MM.1S (cell line): ENCODE measurements at regions not wholly inside any gene's neighbourhood (a gene's known extent, or its start where the extent isn't known, plus 50 kb on each side); places are given as distances from the start of the nearest gene placed in this dataset.

ENCODE experiments used
- DNase-seq: peaks from one replicate; pipeline ENCODE4 v3.0.0-alpha.2; 2015
- H2AFZ ChIP-seq: fragments of 300-600 bp; sonication (generic); 2 replicates; pipeline ENCODE4 v1.6.0; 2016; ENCODE audit warnings: antibody characterized with exemption, low read length
- H3F3A ChIP-seq: fragments of 300-600 bp; sonication (generic); 2 replicates; pipeline ENCODE4 v1.6.1; 2016; ENCODE audit warnings: mild to moderate bottlenecking, antibody characterized with exemption, low read length, moderate library complexity, mixed read lengths; ENCODE audit not compliant: insufficient read depth
- H3K27ac ChIP-seq: fragments of 300-600 bp; sonication (generic); 2 replicates; pipeline ENCODE4 v1.5.1; 2016; ENCODE audit warnings: mild to moderate bottlenecking, low read length
- H3K27me3 ChIP-seq: fragments of 300-600 bp; sonication (generic); replicated peaks from 2 replicates; pipeline ENCODE4 v1.6.0; 2016; ENCODE audit warnings: low read length; ENCODE audit not compliant: insufficient read depth
- H3K36me3 ChIP-seq: fragments of 300-600 bp; sonication (generic); replicated peaks from 2 replicates; pipeline ENCODE4 v1.6.1; 2016; ENCODE audit warnings: mild to moderate bottlenecking, low read length, mixed read lengths; ENCODE audit not compliant: insufficient read depth
- H3K4me1 ChIP-seq: fragments of 300-600 bp; sonication (generic); 2 replicates; pipeline ENCODE4 v1.6.1; 2016; ENCODE audit warnings: low read length, mixed read lengths
- H3K4me2 ChIP-seq: fragments of 300-600 bp; sonication (generic); 2 replicates; pipeline ENCODE4 v1.6.0; 2016; ENCODE audit warnings: low read depth, low read length
- H3K4me3 ChIP-seq: fragments of 300-600 bp; sonication (generic); 2 replicates; pipeline ENCODE4 v1.5.1; 2016; ENCODE audit warnings: low read length, mixed read lengths
- H3K79me2 ChIP-seq: fragments of 300-600 bp; sonication (generic); 2 replicates; pipeline ENCODE4 v1.6.1; 2016; ENCODE audit warnings: mixed run types, low read length, mixed read lengths
- H3K9ac ChIP-seq: fragments of 300-600 bp; sonication (generic); 2 replicates; pipeline ENCODE4 v1.6.1; 2016; ENCODE audit warnings: low read length, mixed read lengths
- H3K9me2 ChIP-seq: fragments of 300-600 bp; sonication (generic); replicated peaks from 2 replicates; pipeline ENCODE4 v1.6.1; 2016; ENCODE audit warnings: mild to moderate bottlenecking, low read length, mixed read lengths; ENCODE audit not compliant: insufficient read depth
- H3K9me3 ChIP-seq: fragments of 300-600 bp; sonication (generic); replicated peaks from 2 replicates; pipeline ENCODE4 v1.6.1; 2016; ENCODE audit warnings: mild to moderate bottlenecking, low read length, mixed read lengths; ENCODE audit not compliant: insufficient read depth
- H4K20me1 ChIP-seq: fragments of 300-600 bp; sonication (generic); 2 replicates; pipeline ENCODE4 v1.6.1; 2016; ENCODE audit warnings: mild to moderate bottlenecking, low read length, moderate library complexity, mixed read lengths; ENCODE audit not compliant: insufficient read depth
- CTCF ChIP-seq: fragments of 300-600 bp; sonication (generic); IDR thresholded peaks from 2 replicates; pipeline ENCODE4 v1.5.1; 2016; ENCODE audit warnings: antibody characterized with exemption, low read length, mixed read lengths
- EZH2 ChIP-seq: fragments of 300-600 bp; sonication (generic); optimal IDR thresholded peaks from 2 replicates; pipeline ENCODE3; 2017; ENCODE audit warnings: low read depth, mild to moderate bottlenecking, antibody characterized with exemption, low read length, mixed read lengths
- EZH2phosphoT487 ChIP-seq: fragments of 300-600 bp; sonication (generic); IDR thresholded peaks from 2 replicates; pipeline ENCODE4 v1.6.1; 2018; ENCODE audit warnings: antibody characterized with exemption, low read length

DNA sequence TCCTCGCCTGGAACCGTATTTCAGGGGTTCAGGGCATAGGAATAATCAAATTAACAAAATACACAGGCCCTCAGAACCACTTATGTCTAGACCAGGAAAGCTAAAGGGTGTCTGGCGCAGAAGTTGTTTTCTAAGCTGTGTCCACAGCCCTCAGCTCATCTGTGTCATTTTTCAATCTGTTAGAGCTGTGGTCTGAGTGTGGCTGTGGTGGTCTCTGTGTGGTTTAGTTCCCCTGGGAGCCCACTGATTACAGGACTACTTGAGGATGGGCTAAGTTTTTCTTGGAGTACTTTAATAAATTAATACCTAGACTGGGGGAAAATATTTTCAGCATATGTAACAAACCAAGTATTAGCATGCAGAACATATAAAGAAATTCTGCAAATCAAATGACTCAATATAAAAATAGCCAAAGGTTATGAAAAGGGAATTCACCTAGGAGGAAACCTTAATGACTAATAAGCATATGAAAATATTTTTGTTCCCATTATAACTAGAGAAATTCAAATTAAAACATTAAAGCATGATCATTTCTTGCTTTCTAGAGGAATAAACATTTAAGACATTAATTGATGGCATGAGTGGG, 186.3 kb downstream of the SATB1 start:
- Histone ChIP-seq H4K20me1 (no peaks in the 10 kb centered on the region), H3K27me3 (no peaks in the 10 kb centered on the region), H3F3A (no peaks in the 10 kb centered on the region), H3K36me3 (no peaks in the 10 kb centered on the region), H3K79me2 (no peaks in the 10 kb centered on the region), H3K27ac (no peak overlapping the region), H3K4me3 (no peak overlapping the region), H3K9ac (no peak overlapping the region), H3K4me2 (no peak overlapping the region), H3K4me1 (no peaks in the 10 kb centered on the region), H2AFZ (no peak overlapping the region), H3K9me3 (no peaks in the 10 kb centered on the region), H3K9me2 (no peaks in the 10 kb centered on the region)
- TF ChIP-seq EZH2 (no peak), EZH2phosphoT487 (no peak), CTCF (no peak)
- no peak for DNase-seq

DNA sequence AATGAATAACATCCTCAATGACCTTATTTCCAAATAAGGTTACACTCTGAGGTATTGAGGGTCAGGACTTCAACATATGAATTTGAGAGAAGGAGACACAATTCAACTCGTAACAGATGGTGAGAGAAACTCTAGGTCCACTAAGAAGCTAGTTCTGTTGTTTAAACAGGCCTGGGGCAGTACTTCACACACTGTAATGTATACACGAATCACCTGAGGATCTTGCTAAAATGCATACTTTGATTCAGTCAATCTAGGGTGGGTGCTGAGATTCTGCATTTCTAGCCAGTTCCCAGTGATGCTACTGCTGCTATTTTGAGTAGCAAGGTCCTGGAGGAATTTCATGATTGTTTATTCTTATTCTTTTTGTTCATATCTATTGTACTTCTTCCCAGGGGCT, 186.8 kb downstream of the SATB1 start:
- H3K4me2 ChIP-seq: no peak overlapping the region
- TF ChIP-seq EZH2phosphoT487 (no peak), CTCF (no peak), EZH2 (no peak)
- DNase-seq: no peak
- no peak overlapping the region for H2AFZ ChIP-seq
- no peak overlapping the region for H3K9ac ChIP-seq
- H4K20me1 ChIP-seq: no peaks in the 10 kb centered on the region
- H3K4me3 ChIP-seq: no peak overlapping the region
- H3F3A ChIP-seq: no peaks in the 10 kb centered on the region
- H3K36me3 ChIP-seq: no peaks in the 10 kb centered on the region
- no peaks in the 10 kb centered on the region for H3K27me3 ChIP-seq
- no peaks in the 10 kb centered on the region for H3K9me2 ChIP-seq
- H3K27ac ChIP-seq: no peak overlapping the region
- H3K9me3 ChIP-seq: no peaks in the 10 kb centered on the region
- H3K79me2 ChIP-seq: no peaks in the 10 kb centered on the region
- no peaks in the 10 kb centered on the region for H3K4me1 ChIP-seq

GRCh38 chr3:18237251-18238005, 187.7 kb downstream of the SATB1 start:
- Histone ChIP-seq H3K27ac (no peak overlapping the region), H3K4me2 (no peak overlapping the region)

DNA sequence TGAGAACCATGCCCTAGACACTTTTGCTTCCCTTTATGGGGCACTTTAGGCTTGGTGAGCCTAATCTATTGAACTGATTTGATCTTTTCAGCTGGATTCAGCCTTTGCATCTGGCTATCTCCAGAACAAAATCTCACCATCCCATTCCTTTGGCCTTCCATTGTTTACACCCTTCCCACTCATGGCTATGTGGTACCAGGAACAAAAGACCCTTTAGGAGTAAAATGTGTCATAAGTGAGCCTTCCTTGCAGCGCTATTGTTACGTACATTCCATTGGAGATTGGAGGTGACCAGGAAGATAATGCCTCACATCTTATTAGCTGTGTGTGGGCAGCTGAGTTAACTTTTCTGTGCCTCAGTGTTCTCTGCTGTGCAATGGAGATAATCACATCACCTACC, 188.4 kb downstream of the SATB1 start:
- Histone ChIP-seq H3K4me3 (no peak overlapping the region), H3K27ac (no peak overlapping the region), H3K9me2 (no peaks in the 10 kb centered on the region), H2AFZ (no peak overlapping the region), H3K27me3 (no peaks in the 10 kb centered on the region), H4K20me1 (no peaks in the 10 kb centered on the region), H3K4me1 (no peaks in the 10 kb centered on the region), H3K9me3 (no peaks in the 10 kb centered on the region), H3K79me2 (no peaks in the 10 kb centered on the region), H3K9ac (no peak overlapping the region), H3K4me2 (no peak overlapping the region), H3K36me3 (no peaks in the 10 kb centered on the region), H3F3A (no peaks in the 10 kb centered on the region)
- TF ChIP-seq EZH2: no peak
- TF ChIP-seq CTCF: no peak
- TF ChIP-seq EZH2phosphoT487: no peak
- DNase-seq: no peak

More at GRCh38 chr3:18237251-18238005, 187.7 kb downstream of the SATB1 start:
- H3F3A ChIP-seq: no peaks in the 10 kb centered on the region
- H3K79me2 ChIP-seq: no peaks in the 10 kb centered on the region
- H3K27me3 ChIP-seq: no peaks in the 10 kb centered on the region
- H3K4me1 ChIP-seq: no peaks in the 10 kb centered on the region
- no peaks in the 10 kb centered on the region for H3K9me3 ChIP-seq
- TF ChIP-seq EZH2phosphoT487: no peak
- no peak for TF ChIP-seq EZH2
- no peak overlapping the region for H3K4me3 ChIP-seq
- H4K20me1 ChIP-seq: no peaks in the 10 kb centered on the region
- no peak overlapping the region for H2AFZ ChIP-seq
- no peak for DNase-seq
- H3K36me3 ChIP-seq: no peaks in the 10 kb centered on the region
- H3K9ac ChIP-seq: no peak overlapping the region
- no peaks in the 10 kb centered on the region for H3K9me2 ChIP-seq
